Endothelial cell of umbilical vein (primary cell): ENCODE measurements at regions not wholly inside any gene's neighbourhood (a gene's known extent, or its start where the extent isn't known, plus 50 kb on each side); places are given as distances from the start of the nearest gene placed in this dataset.

Experiments used
- BruUV-seq: library from RNA; stranded (reverse); fragments of 400-500 nt; replicated peaks from 2 replicates; lab custom pipeline; 2021; lab: Mats Ljungman, UMichigan
- CTCF ChIA-PET: fragments of 300-600, 350-600 bp; sonication (Branson Sonifier 250); formaldehyde crosslinking; loops from one replicate; lab custom pipeline; 2021; ENCODE audit warnings: antibody characterized with exemption, inconsistent platforms; lab: Charles Lee
- POLR2A ChIA-PET: fragments of 300-600, 350-600 bp; sonication (Branson Sonifier 250); formaldehyde crosslinking; loops from one replicate; lab custom pipeline; 2021; ENCODE audit warnings: antibody characterized with exemption, inconsistent platforms; lab: Charles Lee
- DNase-seq: peaks from one replicate; pipeline ENCODE4 v3.0.0-alpha.2; 2011; ENCODE audit warnings: low read depth, low spot score
- FAIRE-seq: peaks from 2 replicates; lab custom pipeline; 2011; peaks lifted over from hg19 to GRCh38; lab: Jason Lieb, UNC
- H2AFZ ChIP-seq: 2 replicates; pipeline ENCODE4 v1.6.0; 2012; ENCODE audit warnings: low read depth, low read length, control low read depth, inconsistent platforms
- H3K27ac ChIP-seq: 2 replicates; pipeline ENCODE4 v1.5.1; 2011; ENCODE audit warnings: low read depth, mild to moderate bottlenecking, control low read depth, low read length, moderate library complexity; ENCODE audit not compliant: insufficient read depth
- H3K27me3 ChIP-seq, 2 experiments: 2 replicates each; pipeline versions ENCODE4 v1.6.0 to v1.6.1; 2011; ENCODE audit warnings: low read length in 2 of 2, mixed read lengths in 1 of 2; ENCODE audit not compliant: control insufficient read depth in 2 of 2, insufficient read depth in 2 of 2
- H3K36me3 ChIP-seq, 2 experiments: 2 replicates in 1 of 2; 3 replicates in 1 of 2; pipeline ENCODE4 v1.5.1; 2011; ENCODE audit warnings: low read length in 2 of 2, mild to moderate bottlenecking in 1 of 2, moderate library complexity in 1 of 2; ENCODE audit not compliant: control insufficient read depth in 2 of 2, insufficient read depth in 2 of 2; ENCODE audit errors: extremely low read depth in 1 of 2
- H3K4me1 ChIP-seq: 3 replicates; pipeline ENCODE4 v1.5.1; 2011; ENCODE audit warnings: mild to moderate bottlenecking, low read length; ENCODE audit not compliant: control insufficient read depth, insufficient read depth; ENCODE audit errors: extremely low read depth
- H3K4me2 ChIP-seq: 2 replicates; pipeline ENCODE4 v1.6.1; 2011; ENCODE audit warnings: low read length, control low read depth, mixed read lengths; ENCODE audit not compliant: insufficient read depth
- H3K4me3 ChIP-seq, 3 experiments: fragments of 200-600 bp in 1 of 3; sonication (generic), shearing (Covaris generic) in 1 of 3; replicated peaks in 1 of 3; 2 replicates each; pipeline ENCODE4 v1.5.1; 2011 to 2016; ENCODE audit warnings: control low read depth in 3 of 3, low read length in 3 of 3, mild to moderate bottlenecking in 2 of 3, inconsistent platforms in 1 of 3, low read depth in 1 of 3, moderate library complexity in 1 of 3; ENCODE audit not compliant: insufficient read depth in 1 of 3
- H3K79me2 ChIP-seq: 2 replicates; pipeline ENCODE4 v1.6.0; 2012; ENCODE audit warnings: low read length, inconsistent platforms; ENCODE audit not compliant: control insufficient read depth, insufficient read depth
- H3K9ac ChIP-seq: replicated peaks from 2 replicates; pipeline ENCODE3; 2011; ENCODE audit warnings: low read length, control low read depth; ENCODE audit not compliant: insufficient read depth; ENCODE audit errors: extremely low read depth
- H3K9me1 ChIP-seq: replicated peaks from 3 replicates; pipeline ENCODE4 v1.6.0; 2011; ENCODE audit warnings: mild to moderate bottlenecking, low read length; ENCODE audit not compliant: control insufficient read depth, insufficient read depth; ENCODE audit errors: extremely low read depth
- H3K9me3 ChIP-seq: replicated peaks from 2 replicates; pipeline ENCODE4 v1.5.1; 2012; ENCODE audit warnings: low read length, inconsistent platforms; ENCODE audit not compliant: control insufficient read depth, insufficient read depth
- H4K20me1 ChIP-seq: replicated peaks from 2 replicates; pipeline ENCODE3; 2011; ENCODE audit warnings: mild to moderate bottlenecking, low read length; ENCODE audit not compliant: control insufficient read depth, insufficient read depth; ENCODE audit errors: extremely low read depth
- EZH2 ChIP-seq: IDR thresholded peaks from 2 replicates; pipeline ENCODE4 v1.6.1; 2012; ENCODE audit warnings: borderline replicate concordance, low read depth, mild to moderate bottlenecking, moderate library complexity, low read length, inconsistent platforms; ENCODE audit not compliant: severe bottlenecking
- FOS ChIP-seq: IDR thresholded peaks from 2 replicates; pipeline ENCODE4 v1.6.1; 2011; ENCODE audit warnings: mild to moderate bottlenecking, low read length, moderate library complexity, borderline replicate concordance; ENCODE audit not compliant: insufficient read depth
- GATA2 ChIP-seq: IDR thresholded peaks from 2 replicates; pipeline ENCODE4 v1.7.0; 2011; ENCODE audit warnings: low read depth, mild to moderate bottlenecking, moderate library complexity, mixed read lengths, low read length; ENCODE audit not compliant: insufficient read length, insufficient read depth
- JUN ChIP-seq: IDR thresholded peaks from 2 replicates; pipeline ENCODE4 v1.6.1; 2011; ENCODE audit warnings: borderline replicate concordance, low read depth; ENCODE audit not compliant: insufficient read length, insufficient read depth
- MYC ChIP-seq: IDR thresholded peaks from one replicate; pipeline ENCODE4 v1.6.1; 2011; ENCODE audit warnings: mild to moderate bottlenecking, low read depth, low read length
- POLR2A ChIP-seq: IDR thresholded peaks from 2 replicates; pipeline ENCODE4 v1.6.1; 2012; ENCODE audit warnings: low read depth, mild to moderate bottlenecking, control low read depth, low read length
- POLR2AphosphoS5 ChIP-seq: IDR thresholded peaks from 2 replicates; pipeline ENCODE4 v1.6.1; 2012; ENCODE audit warnings: low read depth, mild to moderate bottlenecking, control low read depth, low read length, moderate library complexity; ENCODE audit not compliant: insufficient read depth
- dilution Hi-C: fragments of 300-500 bp; cut with MboI; formaldehyde crosslinking; loops from one replicate; pipeline ENCODE4 v1.15.0; 2019; ENCODE audit warnings: low sequenced_read_pairs; ENCODE audit not compliant: extremely low pct_ligation_motif_present
- intact Hi-C: fragments of 100-400 bp; cut with micrococcal nuclease; formaldehyde crosslinking; loops from one replicate; pipeline ENCODE4 v1.10.0; 2022
- TF ChIP-seq, protein P1 (sequence below), 2 donors: IDR thresholded peaks; 1 replicate in 1 of 2; 2 replicates in 1 of 2; pipeline ENCODE4 v1.5.1; 2011; ENCODE audit warnings: low read length in 2 of 2, mild to moderate bottlenecking in 2 of 2, moderate library complexity in 2 of 2, control low read depth in 1 of 2, inconsistent platforms in 1 of 2, low read depth in 1 of 2; ENCODE audit not compliant: insufficient read depth in 1 of 2; ENCODE audit errors: extremely low read depth in 1 of 2
- TF ChIP-seq, protein P2 (sequence below): IDR thresholded peaks from 2 replicates; pipeline ENCODE4 v1.6.1; 2011; ENCODE audit not compliant: insufficient read depth, insufficient read length

DNA sequence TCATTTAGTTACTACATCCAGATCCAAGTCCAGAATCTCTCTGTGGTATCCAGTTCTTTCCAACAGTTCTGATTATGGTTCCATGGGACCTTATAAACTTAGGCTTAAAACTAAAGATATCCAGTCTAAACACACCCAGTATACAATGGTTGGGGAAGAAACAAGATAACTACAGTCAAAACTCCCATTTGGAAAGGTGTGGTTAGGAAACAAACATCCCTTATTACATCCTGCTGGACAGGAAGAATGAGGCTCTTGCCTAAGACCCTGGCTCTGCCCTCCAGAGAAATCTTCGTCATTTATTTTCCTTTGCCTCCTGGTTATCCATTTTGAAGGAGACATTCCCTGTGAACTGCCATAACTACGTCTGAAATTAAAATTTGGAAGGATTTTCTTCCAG is 64.6 kb upstream of the EPB41L4A start:
- dilution Hi-C loops (no loop called here), intact Hi-C loops (loop anchor here (2.0 kb wide), 1 partner anchor 309 kb away; no protein-coding TSS in a partner anchor)
- Histone ChIP-seq H3K4me1 (peaks cover 17% of the 10 kb centered on the region), H3K9ac (no peak overlapping the region), H3K27ac (no peak overlapping the region), H3K79me2 (no peaks in the 10 kb centered on the region), H3K9me3 (no peaks in the 10 kb centered on the region), H2AFZ (peak overlapping the region; percentile 42), H3K36me3 (no peaks in the 10 kb centered on the region), H3K9me1 (no peaks in the 10 kb centered on the region), H4K20me1 (no peaks in the 10 kb centered on the region), H3K4me3 (no peak overlapping the region), H3K27me3 (no peaks in the 10 kb centered on the region), H3K4me2 (no peak overlapping the region)
- peak; percentile 37 for DNase-seq
- ChIA-PET POLR2A (no interaction called here), CTCF (no interaction called here)
- BruUV-seq, result no TSS peak
- FAIRE-seq, result no peak
- TF ChIP-seq EZH2, result no peak
- TF ChIP-seq MYC, result no peak
- no peak for TF ChIP-seq POLR2A
- TF ChIP-seq, protein P1, sequence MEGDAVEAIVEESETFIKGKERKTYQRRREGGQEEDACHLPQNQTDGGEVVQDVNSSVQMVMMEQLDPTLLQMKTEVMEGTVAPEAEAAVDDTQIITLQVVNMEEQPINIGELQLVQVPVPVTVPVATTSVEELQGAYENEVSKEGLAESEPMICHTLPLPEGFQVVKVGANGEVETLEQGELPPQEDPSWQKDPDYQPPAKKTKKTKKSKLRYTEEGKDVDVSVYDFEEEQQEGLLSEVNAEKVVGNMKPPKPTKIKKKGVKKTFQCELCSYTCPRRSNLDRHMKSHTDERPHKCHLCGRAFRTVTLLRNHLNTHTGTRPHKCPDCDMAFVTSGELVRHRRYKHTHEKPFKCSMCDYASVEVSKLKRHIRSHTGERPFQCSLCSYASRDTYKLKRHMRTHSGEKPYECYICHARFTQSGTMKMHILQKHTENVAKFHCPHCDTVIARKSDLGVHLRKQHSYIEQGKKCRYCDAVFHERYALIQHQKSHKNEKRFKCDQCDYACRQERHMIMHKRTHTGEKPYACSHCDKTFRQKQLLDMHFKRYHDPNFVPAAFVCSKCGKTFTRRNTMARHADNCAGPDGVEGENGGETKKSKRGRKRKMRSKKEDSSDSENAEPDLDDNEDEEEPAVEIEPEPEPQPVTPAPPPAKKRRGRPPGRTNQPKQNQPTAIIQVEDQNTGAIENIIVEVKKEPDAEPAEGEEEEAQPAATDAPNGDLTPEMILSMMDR (IDR thresholded peaks at IDR 0.05; ENCODE audit: extremely low read depth in 1 of 2, insufficient read depth in 1 of 2, low read depth in 1 of 2, low read length in 2 of 2), result no peak
- no peak for TF ChIP-seq POLR2AphosphoS5
- TF ChIP-seq JUN, result no peak
- TF ChIP-seq GATA2, result no peak
- no peak for TF ChIP-seq FOS
- TF ChIP-seq, protein P2, sequence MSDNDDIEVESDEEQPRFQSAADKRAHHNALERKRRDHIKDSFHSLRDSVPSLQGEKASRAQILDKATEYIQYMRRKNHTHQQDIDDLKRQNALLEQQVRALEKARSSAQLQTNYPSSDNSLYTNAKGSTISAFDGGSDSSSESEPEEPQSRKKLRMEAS, result no peak
